Left ventricle myocardium inferior (tissue), 1 donor: ENCODE measurements at regions not wholly inside any gene's neighbourhood (a gene's known extent, or its start where the extent isn't known, plus 50 kb on each side); places are given as distances from the start of the nearest gene placed in this dataset.
"Not testable (repeated sequence)": the region's sequence is repeated elsewhere in the genome, so short reads cannot be mapped to it uniquely, and the experiment has no call there.

Experiments used
- DNase-seq: peaks from one replicate; pipeline ENCODE4 v3.0.0-alpha.2; 2020
- H3K27ac ChIP-seq: fragments of 200-600 bp; replicated peaks from 2 replicates; pipeline ENCODE4 v1.8.0; 2021
- H3K27me3 ChIP-seq: fragments of 200-600 bp; 2 replicates; pipeline ENCODE4 v1.8.0; 2021; ENCODE audit warnings: low read depth
- H3K36me3 ChIP-seq: fragments of 200-600 bp; 2 replicates; pipeline ENCODE4 v1.8.0; 2021
- H3K4me1 ChIP-seq: fragments of 200-600 bp; 2 replicates; pipeline ENCODE4 v1.8.0; 2021
- H3K4me3 ChIP-seq: fragments of 200-600 bp; 2 replicates; pipeline ENCODE4 v1.8.0; 2021; ENCODE audit warnings: mild to moderate bottlenecking, moderate library complexity
- H3K9me3 ChIP-seq: fragments of 200-600 bp; replicated peaks from 2 replicates; pipeline ENCODE4 v1.8.0; 2021
- intact Hi-C: fragments of 100-400 bp; cut with micrococcal nuclease; formaldehyde crosslinking; loops from one replicate; pipeline ENCODE4 v1.11.0; 2022
- TF ChIP-seq, protein P1 (sequence below): fragments of 200-600 bp; IDR thresholded peaks from 2 replicates; pipeline ENCODE4 v1.8.0; 2021; ENCODE audit warnings: antibody characterized with exemption, mild to moderate bottlenecking, borderline replicate concordance
- donor health status: DM: no; HTN: yes; CAD: no; lungs with severe emphysema.

DNA sequence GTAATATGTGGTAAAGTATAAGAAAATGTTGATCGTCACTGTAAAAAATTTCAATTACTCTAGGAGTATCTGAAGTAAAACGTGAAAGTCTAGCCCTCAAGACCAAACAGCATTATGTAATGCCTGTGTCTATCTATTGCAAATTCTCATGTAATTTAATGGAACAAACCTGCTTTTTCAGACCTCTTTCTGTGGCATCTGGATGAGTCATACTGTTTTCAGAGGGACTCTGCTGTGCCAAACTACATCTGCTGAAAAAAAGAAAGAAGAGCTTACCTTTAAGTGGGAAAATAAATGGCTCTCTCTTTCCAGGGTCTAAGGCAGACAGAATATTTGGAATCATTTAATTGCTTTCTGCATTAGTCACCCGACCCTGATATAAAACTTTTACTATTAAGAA lies 89.8 kb upstream of the ARMCX2 start:
- H3K4me1 ChIP-seq: no peaks in the 10 kb centered on the region
- intact Hi-C loops: no loop called here
- TF ChIP-seq, protein P1, sequence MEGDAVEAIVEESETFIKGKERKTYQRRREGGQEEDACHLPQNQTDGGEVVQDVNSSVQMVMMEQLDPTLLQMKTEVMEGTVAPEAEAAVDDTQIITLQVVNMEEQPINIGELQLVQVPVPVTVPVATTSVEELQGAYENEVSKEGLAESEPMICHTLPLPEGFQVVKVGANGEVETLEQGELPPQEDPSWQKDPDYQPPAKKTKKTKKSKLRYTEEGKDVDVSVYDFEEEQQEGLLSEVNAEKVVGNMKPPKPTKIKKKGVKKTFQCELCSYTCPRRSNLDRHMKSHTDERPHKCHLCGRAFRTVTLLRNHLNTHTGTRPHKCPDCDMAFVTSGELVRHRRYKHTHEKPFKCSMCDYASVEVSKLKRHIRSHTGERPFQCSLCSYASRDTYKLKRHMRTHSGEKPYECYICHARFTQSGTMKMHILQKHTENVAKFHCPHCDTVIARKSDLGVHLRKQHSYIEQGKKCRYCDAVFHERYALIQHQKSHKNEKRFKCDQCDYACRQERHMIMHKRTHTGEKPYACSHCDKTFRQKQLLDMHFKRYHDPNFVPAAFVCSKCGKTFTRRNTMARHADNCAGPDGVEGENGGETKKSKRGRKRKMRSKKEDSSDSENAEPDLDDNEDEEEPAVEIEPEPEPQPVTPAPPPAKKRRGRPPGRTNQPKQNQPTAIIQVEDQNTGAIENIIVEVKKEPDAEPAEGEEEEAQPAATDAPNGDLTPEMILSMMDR: no peak
- no peak for DNase-seq
- H3K27ac ChIP-seq: no peak overlapping the region
- no peaks in the 10 kb centered on the region for H3K9me3 ChIP-seq
- no peaks in the 10 kb centered on the region for H3K36me3 ChIP-seq
- no peak overlapping the region for H3K4me3 ChIP-seq
- H3K27me3 ChIP-seq: no peaks in the 10 kb centered on the region

- H3K27ac ChIP-seq: no peak overlapping the region
- DNase-seq: no peak
- no peaks in the 10 kb centered on the region for H3K9me3 ChIP-seq
- no peaks in the 10 kb centered on the region for H3K4me1 ChIP-seq
- no peaks in the 10 kb centered on the region for H3K36me3 ChIP-seq
- no peaks in the 10 kb centered on the region for H3K27me3 ChIP-seq
- TF ChIP-seq, protein P1: no peak
- intact Hi-C loops: no loop called here
- H3K4me3 ChIP-seq: no peak overlapping the region
Measured at GRCh38 chrX:101745046-101745445, 85.4 kb upstream of the ARMCX2 start.

GRCh38 chrX:101744085-101744484 lies 84.4 kb upstream of the ARMCX2 start:
- no peak for DNase-seq
- no peaks in the 10 kb centered on the region for H3K27me3 ChIP-seq
- no peaks in the 10 kb centered on the region for H3K4me1 ChIP-seq
- H3K9me3 ChIP-seq: no peaks in the 10 kb centered on the region
- H3K27ac ChIP-seq: no peak overlapping the region
- no peaks in the 10 kb centered on the region for H3K36me3 ChIP-seq
- no peak overlapping the region for H3K4me3 ChIP-seq
- TF ChIP-seq, protein P1: no peak
- intact Hi-C loops: no loop called here

- Histone ChIP-seq H3K36me3 (no peaks in the 10 kb centered on the region), H3K9me3 (no peaks in the 10 kb centered on the region), H3K4me1 (no peaks in the 10 kb centered on the region), H3K27ac (no peak overlapping the region), H3K27me3 (no peaks in the 10 kb centered on the region), H3K4me3 (no peak overlapping the region)
- intact Hi-C loops: no loop called here
- TF ChIP-seq, protein P1: no peak
- no peak for DNase-seq
Measured at GRCh38 chrX:101740642-101741041, 81.0 kb upstream of the ARMCX2 start.

DNA sequence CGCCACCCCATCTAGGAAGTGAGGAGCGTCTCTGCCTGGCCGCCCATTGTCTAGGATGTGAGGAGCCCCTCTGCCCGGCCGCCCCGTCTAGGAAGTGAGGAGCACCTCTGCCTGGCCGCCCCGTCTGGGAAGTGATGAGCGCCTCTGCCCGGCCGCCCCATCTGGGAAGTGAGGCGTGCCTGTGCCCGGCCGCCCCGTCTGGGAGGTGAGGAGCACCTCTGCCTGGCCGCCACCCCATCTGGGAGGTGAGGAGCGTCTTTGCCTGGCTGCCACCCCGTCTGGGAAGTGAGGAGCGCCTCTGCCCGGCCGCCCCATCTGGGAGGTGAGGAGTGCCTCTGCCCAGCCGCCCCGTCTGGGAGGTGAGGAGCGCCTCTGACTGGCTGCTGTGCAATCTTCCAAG lies 79.2 kb upstream of the ARMCX2 start:
- DNase-seq, intact Hi-C loops: not testable (repeated sequence)

DNA sequence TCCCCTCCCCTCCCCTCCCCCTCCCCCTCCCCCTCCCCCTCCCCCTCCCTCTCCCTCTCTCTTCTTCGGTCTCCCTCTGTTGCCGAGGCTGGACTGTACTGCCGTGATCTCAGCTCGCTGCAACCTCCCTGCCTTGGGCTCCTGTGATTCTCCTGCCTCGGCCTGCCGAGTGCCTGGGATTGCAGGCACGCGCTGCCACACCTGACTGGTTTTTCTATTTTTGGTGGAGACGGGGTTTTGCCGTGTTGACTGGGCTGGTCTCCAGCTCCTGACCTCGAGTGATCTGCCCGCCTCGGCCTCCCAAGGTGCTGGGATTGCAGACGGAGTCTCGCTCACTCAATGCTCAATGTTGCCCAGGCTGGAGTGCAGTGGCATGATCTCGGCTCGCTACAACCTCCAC lies 78.8 kb upstream of the ARMCX2 start:
- H3K27ac ChIP-seq, intact Hi-C loops, H3K4me3 ChIP-seq, DNase-seq, H3K9me3 ChIP-seq, H3K4me1 ChIP-seq, H3K36me3 ChIP-seq, H3K27me3 ChIP-seq: not testable (repeated sequence)

More for the DNA sequence above, 79.2 kb upstream of the ARMCX2 start:
- H3K4me3 ChIP-seq, H3K36me3 ChIP-seq, H3K9me3 ChIP-seq, H3K27me3 ChIP-seq, H3K27ac ChIP-seq, H3K4me1 ChIP-seq: not testable (repeated sequence)

DNA sequence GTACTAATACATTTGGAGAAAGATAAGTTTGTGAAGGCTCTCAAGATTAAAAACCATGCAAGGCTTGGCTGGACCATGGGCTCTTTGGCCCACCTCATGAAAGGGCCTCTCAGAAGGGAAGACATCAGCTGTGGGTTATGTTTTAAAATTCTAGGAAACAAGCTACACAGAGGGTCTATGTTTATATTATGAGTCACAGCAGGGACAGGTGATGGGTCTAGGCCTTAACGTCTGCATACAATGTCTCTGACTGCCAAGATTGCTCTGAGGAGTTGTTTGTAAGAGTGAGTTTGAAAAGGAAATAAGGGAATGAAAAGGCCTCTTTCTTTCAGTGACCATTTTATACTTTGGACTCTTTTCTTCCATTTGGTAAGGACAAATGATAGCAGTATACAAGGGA lies 77.0 kb upstream of the ARMCX2 start:
- Histone ChIP-seq H3K9me3 (no peaks in the 10 kb centered on the region), H3K4me3 (no peak overlapping the region), H3K4me1 (no peaks in the 10 kb centered on the region), H3K36me3 (no peaks in the 10 kb centered on the region), H3K27ac (no peak overlapping the region), H3K27me3 (no peaks in the 10 kb centered on the region)
- TF ChIP-seq, protein P1: no peak
- intact Hi-C loops: no loop called here
- DNase-seq: no peak
